ENCODE measurements at regions not wholly inside any gene's neighbourhood (a gene's known extent, or its start where the extent isn't known, plus 50 kb on each side); places are given as distances from the start of the nearest gene placed in this dataset.

DNA sequence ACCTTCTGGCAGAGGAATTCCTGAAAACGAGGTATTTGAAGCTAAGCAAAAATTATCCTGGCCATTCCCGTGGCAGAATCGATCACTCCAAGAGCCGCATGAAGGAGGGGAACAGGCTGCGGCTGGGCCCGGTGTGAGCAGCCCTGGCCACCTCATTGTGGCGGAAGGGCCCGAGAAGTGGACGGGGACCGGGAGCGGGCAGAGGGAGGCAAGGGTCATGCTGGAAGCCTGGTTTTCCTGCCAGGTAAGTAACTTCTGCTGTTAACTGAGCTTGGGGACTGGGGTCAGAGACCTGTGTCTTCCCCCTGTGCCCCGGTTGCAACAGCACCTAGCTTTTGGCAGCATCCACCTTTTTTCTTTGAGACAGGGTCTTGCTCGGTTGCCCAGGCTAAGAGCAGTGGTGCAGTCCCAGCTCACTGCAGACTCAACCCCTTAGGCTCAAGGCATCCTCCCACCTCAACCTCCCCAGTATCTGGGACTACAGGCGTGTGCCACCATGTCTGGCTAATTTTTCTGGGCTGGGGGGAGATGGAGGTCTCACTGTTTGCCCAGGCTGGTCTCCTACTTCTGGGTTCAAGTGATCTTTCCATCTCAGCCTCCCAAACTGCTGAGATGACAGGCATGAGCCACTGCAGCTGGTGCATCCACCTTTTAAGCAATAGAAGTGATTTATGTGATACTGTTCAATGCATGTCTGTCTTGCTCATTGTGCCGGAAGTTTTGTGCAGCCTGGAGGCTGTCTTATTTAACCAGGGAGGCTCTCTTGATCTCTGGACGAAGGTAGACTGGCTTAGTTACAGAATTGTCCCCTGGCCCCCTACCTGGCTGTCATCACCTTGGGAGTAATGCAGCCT lies 174.0 kb upstream of the MYL2 start:
- no peak for TF ChIP-seq ELF4 (IDR thresholded peaks at IDR 0.05)
- TF ChIP-seq TARDBP (IDR thresholded peaks at IDR 0.05), result no peak
- TF ChIP-seq SUZ12 (IDR thresholded peaks at IDR 0.05), result no peak
- TF ChIP-seq BHLHE40 (IDR thresholded peaks at IDR 0.05; ENCODE audit: borderline replicate concordance), result no peak
- TF ChIP-seq, protein P1, sequence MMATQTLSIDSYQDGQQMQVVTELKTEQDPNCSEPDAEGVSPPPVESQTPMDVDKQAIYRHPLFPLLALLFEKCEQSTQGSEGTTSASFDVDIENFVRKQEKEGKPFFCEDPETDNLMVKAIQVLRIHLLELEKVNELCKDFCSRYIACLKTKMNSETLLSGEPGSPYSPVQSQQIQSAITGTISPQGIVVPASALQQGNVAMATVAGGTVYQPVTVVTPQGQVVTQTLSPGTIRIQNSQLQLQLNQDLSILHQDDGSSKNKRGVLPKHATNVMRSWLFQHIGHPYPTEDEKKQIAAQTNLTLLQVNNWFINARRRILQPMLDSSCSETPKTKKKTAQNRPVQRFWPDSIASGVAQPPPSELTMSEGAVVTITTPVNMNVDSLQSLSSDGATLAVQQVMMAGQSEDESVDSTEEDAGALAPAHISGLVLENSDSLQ (IDR thresholded peaks at IDR 0.05), result 0 out of 2 replicates have a peak, but pooled peaks have one; percentile 4
- no peak for TF ChIP-seq ARNT (IDR thresholded peaks at IDR 0.05)
